Choroid plexus epithelial cell (primary cell): ENCODE measurements at regions not wholly inside any gene's neighbourhood (a gene's known extent, or its start where the extent isn't known, plus 50 kb on each side); places are given as distances from the start of the nearest gene placed in this dataset.
A peak's percentile ranks its signal among the peaks of the same experiment; 100 is the strongest.
"Not testable (repeated sequence)": the region's sequence is repeated elsewhere in the genome, so short reads cannot be mapped to it uniquely, and the experiment has no call there.

Source experiments
- DNase-seq: peaks from one replicate; pipeline ENCODE4 v3.0.0-alpha.2; 2010; ENCODE audit warnings: low read depth
- H3K4me3 ChIP-seq: 2 replicates; pipeline ENCODE4 v1.5.1; 2011; ENCODE audit warnings: low read depth, mild to moderate bottlenecking, control low read depth, low read length, moderate library complexity
- CTCF ChIP-seq: conservative IDR thresholded peaks from 2 replicates; pipeline ENCODE4 v1.5.1; 2011; ENCODE audit warnings: low read depth, mild to moderate bottlenecking, control low read depth, inconsistent platforms, low read length, moderate library complexity

- H3K4me3 ChIP-seq: no peak overlapping the region
- TF ChIP-seq CTCF: no peak
- DNase-seq: no peak
Measured at GRCh38 chr18:43826215-43826614, 548.9 kb upstream of the SYT4 start.

GRCh38 chr18:43827311-43827710, 550.0 kb upstream of the SYT4 start:
- no peak overlapping the region for H3K4me3 ChIP-seq
- TF ChIP-seq CTCF: no peak
- DNase-seq: no peak

- DNase-seq: no peak
- no peak for TF ChIP-seq CTCF
- no peak overlapping the region for H3K4me3 ChIP-seq
Measured at GRCh38 chr18:43830303-43830702, 553.0 kb upstream of the SYT4 start.

- H3K4me3 ChIP-seq: no peak overlapping the region
- no peak for TF ChIP-seq CTCF
- DNase-seq: no peak
Measured at GRCh38 chr18:43830947-43831346, 553.7 kb upstream of the SYT4 start.

- DNase-seq: no peak
- no peak for TF ChIP-seq CTCF
- no peak overlapping the region for H3K4me3 ChIP-seq
Measured at GRCh38 chr18:43846299-43846698, 569.0 kb upstream of the SYT4 start.

- TF ChIP-seq CTCF: no peak
- no peak overlapping the region for H3K4me3 ChIP-seq
- DNase-seq: peak; percentile 83
Measured at GRCh38 chr18:43847164-43848091, 570.1 kb upstream of the SYT4 start.

GRCh38 chr18:43849831-43850230, 572.5 kb upstream of the SYT4 start:
- DNase-seq, H3K4me3 ChIP-seq: not testable (repeated sequence)
